HepG2 (cell line): ENCODE measurements at regions not wholly inside any gene's neighbourhood (a gene's known extent, or its start where the extent isn't known, plus 50 kb on each side); places are given as distances from the start of the nearest gene placed in this dataset.

Experiments used
- ATAC-seq: fragments of 200-7000 bp; cut with Tn5 transposase; 3 replicates; pipeline ENCODE4 v1.9.1; 2020; ENCODE audit warnings: mild to moderate bottlenecking, moderate library complexity
- BruUV-seq: library from RNA; stranded (reverse); fragments of 400-500 nt; replicated peaks from 2 replicates; lab custom pipeline; 2021; lab: Mats Ljungman, UMichigan
- CTCF ChIA-PET: fragments of 300-600 bp; formaldehyde crosslinking; extraction: SDS; loops from one replicate; lab custom pipeline; 2021; ENCODE audit warnings: low total read pairs, inconsistent platforms, low intra/inter-chr PET ratio; lab: Yijun Ruan, JAX
- POLR2A ChIA-PET: fragments of 350-600 bp; sonication (Branson Sonifier 250); formaldehyde crosslinking; loops from one replicate; lab custom pipeline; 2020; ENCODE audit warnings: antibody characterized with exemption, inconsistent platforms; lab: Yijun Ruan, JAX
- DNase-seq: peaks from one replicate; pipeline ENCODE4 v3.0.0-alpha.2; 2015; ENCODE audit warnings: low spot score
- FAIRE-seq: peaks from 3 replicates; lab custom pipeline; 2011; peaks lifted over from hg19 to GRCh38; lab: Jason Lieb, UNC
- H2AFZ ChIP-seq: one replicate; pipeline ENCODE4 v1.6.1; 2011; ENCODE audit warnings: low read length, inconsistent platforms
- H3K27ac ChIP-seq: fragments of 300-600 bp; 3 replicates; pipeline ENCODE4 v1.8.0; 2011; ENCODE audit warnings: mixed run types, mild to moderate bottlenecking, mixed read lengths, low read length, inconsistent platforms; ENCODE audit not compliant: insufficient read depth; ENCODE audit errors: extremely low read length
- H3K27me3 ChIP-seq, 2 experiments: fragments of 200-600 bp in 1 of 2; 2 replicates in 1 of 2; 3 replicates in 1 of 2; pipeline versions ENCODE4 v1.6.0 to v1.8.0; 2011; ENCODE audit warnings: low read length in 2 of 2, mild to moderate bottlenecking in 2 of 2, moderate library complexity in 2 of 2, inconsistent platforms in 1 of 2; ENCODE audit not compliant: insufficient read depth in 2 of 2, control insufficient read depth in 1 of 2
- H3K36me3 ChIP-seq, 2 experiments: fragments of 200-600 bp in 1 of 2; replicated peaks in 1 of 2; 2 replicates in 1 of 2; 3 replicates in 1 of 2; pipeline versions ENCODE4 v1.5.1 to v1.8.0; 2011; ENCODE audit warnings: low read length in 2 of 2, inconsistent platforms in 1 of 2; ENCODE audit not compliant: insufficient read depth in 2 of 2, control insufficient read depth in 1 of 2
- H3K4me1 ChIP-seq: 2 replicates; pipeline ENCODE4 v1.5.1; 2012; ENCODE audit warnings: low read length, inconsistent platforms; ENCODE audit not compliant: insufficient read depth
- H3K4me2 ChIP-seq: 2 replicates; pipeline ENCODE4 v1.6.0; 2011; ENCODE audit warnings: low read depth, low read length, inconsistent platforms
- H3K4me3 ChIP-seq, 3 experiments: fragments of 200-600 bp in 1 of 3; sonication (generic), shearing (Covaris generic) in 1 of 3; replicated peaks in 1 of 3; 2 replicates each; pipeline ENCODE4 v1.5.1; 2011 to 2016; ENCODE audit warnings: low read length in 3 of 3, inconsistent platforms in 2 of 3, low read depth in 2 of 3, mild to moderate bottlenecking in 2 of 3, control low read depth in 1 of 3, mixed read lengths in 1 of 3; ENCODE audit not compliant: insufficient read depth in 1 of 3
- H3K79me2 ChIP-seq: one replicate; pipeline ENCODE4 v1.6.1; 2011; ENCODE audit warnings: low read length, inconsistent platforms; ENCODE audit not compliant: insufficient read depth
- H3K9ac ChIP-seq: 2 replicates; pipeline ENCODE4 v1.6.0; 2011; ENCODE audit warnings: mild to moderate bottlenecking, low read depth, low read length, inconsistent platforms; ENCODE audit not compliant: insufficient read depth
- H3K9me3 ChIP-seq: 2 replicates; pipeline ENCODE4 v1.5.1; 2012; ENCODE audit warnings: mild to moderate bottlenecking, low read length
- H4K20me1 ChIP-seq: 2 replicates; pipeline ENCODE4 v1.6.0; 2011; ENCODE audit warnings: inconsistent platforms, mild to moderate bottlenecking, low read length, moderate library complexity; ENCODE audit not compliant: insufficient read depth
- ETV6 ChIP-seq: sonication (generic); formaldehyde crosslinking; conservative IDR thresholded peaks from 2 replicates; pipeline ENCODE4 v1.4.0; 2020; ENCODE audit warnings: missing genetic modification reagents
- GABPB1 ChIP-seq: IDR thresholded peaks from 2 replicates; pipeline ENCODE4 v1.6.1; 2016; ENCODE audit warnings: mild to moderate bottlenecking, missing genetic modification reagents, moderate library complexity, missing compliant biosample characterization
- KAT2B ChIP-seq: fragments of 150-350 bp; IDR thresholded peaks from 2 replicates; pipeline ENCODE4 v1.6.1; 2014; ENCODE audit warnings: low read depth, low read length, borderline replicate concordance
- LRRFIP1 ChIP-seq: sonication (generic); formaldehyde crosslinking; conservative IDR thresholded peaks from 2 replicates; pipeline ENCODE4 v1.4.0; 2020; ENCODE audit warnings: missing genetic modification reagents
- SP5 ChIP-seq: IDR thresholded peaks from 2 replicates; pipeline ENCODE4 v1.6.1; 2016; ENCODE audit warnings: low read depth, borderline replicate concordance
- TFDP1 ChIP-seq: IDR thresholded peaks from 2 replicates; pipeline ENCODE4 v1.6.1; 2016; ENCODE audit warnings: missing compliant biosample characterization, missing genetic modification reagents, borderline replicate concordance
- ZBTB46 ChIP-seq: sonication (generic); formaldehyde crosslinking; IDR thresholded peaks from 2 replicates; pipeline ENCODE4 v1.4.0; 2020; ENCODE audit warnings: mild to moderate bottlenecking, missing genetic modification reagents, borderline replicate concordance
- ZMAT5 ChIP-seq: sonication (generic); formaldehyde crosslinking; IDR thresholded peaks from 2 replicates; pipeline ENCODE4 v1.5.0; 2020; ENCODE audit warnings: mild to moderate bottlenecking, low read depth, missing genetic modification reagents, borderline replicate concordance
- ZNF142 ChIP-seq: sonication (generic); formaldehyde crosslinking; IDR thresholded peaks from 2 replicates; pipeline ENCODE4 v1.4.0; 2020; ENCODE audit warnings: missing genetic modification reagents
- ZNF556 ChIP-seq: sonication (generic); formaldehyde crosslinking; IDR thresholded peaks from 2 replicates; pipeline ENCODE4 v1.4.0; 2020; ENCODE audit warnings: mild to moderate bottlenecking, missing genetic modification reagents, borderline replicate concordance
- ZNF567 ChIP-seq: sonication (generic); formaldehyde crosslinking; IDR thresholded peaks from 2 replicates; pipeline ENCODE4 v1.8.1; 2023; ENCODE audit warnings: mild to moderate bottlenecking, missing genetic modification reagents, borderline replicate concordance
- ZNF619 ChIP-seq: sonication (generic); formaldehyde crosslinking; IDR thresholded peaks from 2 replicates; pipeline ENCODE4 v1.4.0; 2020; ENCODE audit warnings: mild to moderate bottlenecking, missing genetic modification reagents
- ZNF772 ChIP-seq: sonication (generic); formaldehyde crosslinking; IDR thresholded peaks from 2 replicates; pipeline ENCODE4 v1.5.0; 2020; ENCODE audit warnings: mild to moderate bottlenecking, missing genetic modification reagents
- ZSCAN20 ChIP-seq: sonication (generic); formaldehyde crosslinking; IDR thresholded peaks from 2 replicates; pipeline ENCODE4 v1.4.0; 2020; ENCODE audit warnings: missing genetic modification reagents, mild to moderate bottlenecking, borderline replicate concordance
- in situ Hi-C: cut with HindIII; loops from 2 replicates; pipeline ENCODE4 v1.10.0; 2017; ENCODE audit warnings: low pct_unique_long_range_greater_than_20kb; ENCODE audit not compliant: extremely low pct_ligation_motif_present
- intact Hi-C: fragments of 100-400 bp; cut with micrococcal nuclease; formaldehyde crosslinking; loops from one replicate; pipeline ENCODE4 v1.10.0; 2022; ENCODE audit not compliant: unreplicated experiment

GRCh38 chr11:13561860-13562259, 66.1 kb upstream of the PTH start:
- ChIA-PET POLR2A (no interaction called here), CTCF (no interaction called here)
- Histone ChIP-seq H4K20me1 (no peaks in the 10 kb centered on the region), H3K36me3 (no peaks in the 10 kb centered on the region), H3K4me1 (no peaks in the 10 kb centered on the region), H3K79me2 (no peaks in the 10 kb centered on the region), H3K4me3 (no peak overlapping the region), H3K27ac (no peak overlapping the region), H3K9ac (no peak overlapping the region), H2AFZ (no peak overlapping the region), H3K4me2 (no peak overlapping the region), H3K9me3 (no peaks in the 10 kb centered on the region), H3K27me3 (no peaks in the 10 kb centered on the region)
- no TSS peak for BruUV-seq
- FAIRE-seq: no peak
- no peak for DNase-seq
- ATAC-seq: no peak
- in situ Hi-C loops (no loop called here), intact Hi-C loops (no loop called here)
- no peak for TF ChIP-seq GABPB1
- no peak for TF ChIP-seq ZSCAN20
- TF ChIP-seq ZMAT5: no peak
- TF ChIP-seq ZNF142 (CRISPR knock-in tag): no peak
- no peak for TF ChIP-seq ZNF556 (CRISPR knock-in tag)
- TF ChIP-seq ZNF567: no peak
- TF ChIP-seq ZNF619: no peak
- no peak for TF ChIP-seq KAT2B
- TF ChIP-seq ZNF772 (CRISPR knock-in tag): no peak
- TF ChIP-seq TFDP1 (CRISPR knock-in tag): no peak
- TF ChIP-seq ZBTB46: no peak
- TF ChIP-seq LRRFIP1 (CRISPR knock-in tag): no peak
- TF ChIP-seq SP5: no peak
- TF ChIP-seq ETV6: no peak
